Ovary (tissue), 7 donors: ENCODE measurements at regions not wholly inside any gene's neighbourhood (a gene's known extent, or its start where the extent isn't known, plus 50 kb on each side); places are given as distances from the start of the nearest gene placed in this dataset.
"Not testable (repeated sequence)": the region's sequence is repeated elsewhere in the genome, so short reads cannot be mapped to it uniquely, and the experiment has no call there.

Experiments
- DNase-seq, 5 donors: peaks; one replicate each; pipeline ENCODE4 v3.0.0-alpha.2; 2019 to 2020
- H3K27ac ChIP-seq, 2 donors: fragments of 200-600 bp; one replicate each; pipeline versions ENCODE4 v1.5.1 to v1.8.0; 2019 to 2022
- H3K27me3 ChIP-seq: fragments of 200-600 bp; one replicate; pipeline ENCODE4 v1.8.0; 2022
- H3K36me3 ChIP-seq: fragments of 200-600 bp; sonication (generic); one replicate; pipeline ENCODE4 v1.5.1; 2019
- H3K4me1 ChIP-seq: one replicate; pipeline ENCODE4 v1.8.1; 2013; ENCODE audit warnings: mild to moderate bottlenecking, moderate library complexity; ENCODE audit not compliant: insufficient read depth
- H3K4me3 ChIP-seq: fragments of 200-600 bp; sonication (generic); one replicate; pipeline ENCODE4 v1.5.1; 2017
- H3K9me3 ChIP-seq, 2 donors: fragments of 200-600 bp in 1 of 2; sonication (generic) in 1 of 2; one replicate each; pipeline versions ENCODE4 v1.5.1 to v1.8.1; 2013 to 2019; ENCODE audit warnings: mild to moderate bottlenecking in 1 of 2, moderate library complexity in 1 of 2
- EP300 ChIP-seq: sonication (generic); formaldehyde crosslinking; IDR thresholded peaks from one replicate; pipeline ENCODE4 v1.6.1; 2017; ENCODE audit warnings: antibody characterized with exemption
- POLR2A ChIP-seq: fragments of 450-650 bp; IDR thresholded peaks from one replicate; pipeline ENCODE4 v1.6.1; 2017; ENCODE audit warnings: antibody characterized with exemption, mild to moderate bottlenecking, moderate library complexity
- WGBS, 3 donors: extraction: QIAGEN DNeasy Blood & Tissue Kit in 1 of 3; methylation state at CpG; one replicate each; pipeline versions ENCODE4 v1.1.5 to v1.1.7; 2013 to 2017; 5-methylcytosine and 5-hydroxymethylcytosine counted together
- intact Hi-C, 4 donors: fragments of 100-400 bp; cut with DNase I; formaldehyde crosslinking; loops; one replicate each; pipeline versions ENCODE4 v1.11.0 to v1.15.1; 2022 to 2023
- TF ChIP-seq, protein P1 (sequence below), 3 donors: fragments of 450-650 bp in 2 of 3; fragments of 200-600 bp in 1 of 3; IDR thresholded peaks; one replicate each; pipeline versions ENCODE4 v1.5.1 to v1.8.0; 2016 to 2022; ENCODE audit warnings: antibody characterized with exemption in 3 of 3, mild to moderate bottlenecking in 1 of 3
- donor health status: DM: no; HTN: no; CAD: no; lungs with moderate emphysema.
- donor health status: DM: no; HTN: no; CAD: no.
- donor health status: Bipolar disorder and iron deficiency.
- donor health status: DM: no; HTN: no; CAD: no.
- donor health status: DM: yes; HTN: yes; CAD: no.

DNA sequence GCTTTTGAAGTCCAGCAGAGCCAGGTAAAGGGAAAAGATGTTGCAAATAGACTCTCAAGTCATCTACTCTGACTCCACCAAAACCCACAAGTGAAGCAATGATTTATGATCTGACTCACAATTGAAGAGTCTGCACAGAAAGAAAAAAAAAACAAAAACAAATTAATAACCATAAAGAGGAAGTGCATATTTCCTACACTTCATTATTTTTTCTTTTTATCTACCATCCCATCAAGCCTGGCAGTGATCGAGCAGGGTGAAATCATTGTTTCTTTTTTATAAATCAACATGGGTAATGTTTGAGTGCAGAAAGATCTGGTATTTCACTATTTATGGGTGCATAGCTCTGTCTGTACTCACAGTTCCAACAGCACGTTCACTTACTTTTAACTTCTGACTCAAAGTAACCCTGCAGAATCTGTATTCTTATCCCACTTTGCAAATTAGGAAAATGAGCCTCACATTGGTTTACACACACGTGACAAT lies 829.0 kb downstream of the TNS3 start:
- H3K4me1 ChIP-seq: no peaks in the 10 kb centered on the region
- no peak for DNase-seq
- TF ChIP-seq POLR2A: no peak
- no peak for TF ChIP-seq EP300
- TF ChIP-seq, protein P1, sequence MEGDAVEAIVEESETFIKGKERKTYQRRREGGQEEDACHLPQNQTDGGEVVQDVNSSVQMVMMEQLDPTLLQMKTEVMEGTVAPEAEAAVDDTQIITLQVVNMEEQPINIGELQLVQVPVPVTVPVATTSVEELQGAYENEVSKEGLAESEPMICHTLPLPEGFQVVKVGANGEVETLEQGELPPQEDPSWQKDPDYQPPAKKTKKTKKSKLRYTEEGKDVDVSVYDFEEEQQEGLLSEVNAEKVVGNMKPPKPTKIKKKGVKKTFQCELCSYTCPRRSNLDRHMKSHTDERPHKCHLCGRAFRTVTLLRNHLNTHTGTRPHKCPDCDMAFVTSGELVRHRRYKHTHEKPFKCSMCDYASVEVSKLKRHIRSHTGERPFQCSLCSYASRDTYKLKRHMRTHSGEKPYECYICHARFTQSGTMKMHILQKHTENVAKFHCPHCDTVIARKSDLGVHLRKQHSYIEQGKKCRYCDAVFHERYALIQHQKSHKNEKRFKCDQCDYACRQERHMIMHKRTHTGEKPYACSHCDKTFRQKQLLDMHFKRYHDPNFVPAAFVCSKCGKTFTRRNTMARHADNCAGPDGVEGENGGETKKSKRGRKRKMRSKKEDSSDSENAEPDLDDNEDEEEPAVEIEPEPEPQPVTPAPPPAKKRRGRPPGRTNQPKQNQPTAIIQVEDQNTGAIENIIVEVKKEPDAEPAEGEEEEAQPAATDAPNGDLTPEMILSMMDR (IDR thresholded peaks at IDR 0.05): no peak
- no peaks in the 10 kb centered on the region for H3K9me3 ChIP-seq
- no peak overlapping the region for H3K27ac ChIP-seq
- WGBS, 3 donors: 23 to 36% (median 23%) methylated on average over 3 of the region's 3 CpGs
- no peak overlapping the region for H3K4me3 ChIP-seq
- H3K36me3 ChIP-seq: no peaks in the 10 kb centered on the region
- intact Hi-C loops: no loop called here
- no peaks in the 10 kb centered on the region for H3K27me3 ChIP-seq

DNA sequence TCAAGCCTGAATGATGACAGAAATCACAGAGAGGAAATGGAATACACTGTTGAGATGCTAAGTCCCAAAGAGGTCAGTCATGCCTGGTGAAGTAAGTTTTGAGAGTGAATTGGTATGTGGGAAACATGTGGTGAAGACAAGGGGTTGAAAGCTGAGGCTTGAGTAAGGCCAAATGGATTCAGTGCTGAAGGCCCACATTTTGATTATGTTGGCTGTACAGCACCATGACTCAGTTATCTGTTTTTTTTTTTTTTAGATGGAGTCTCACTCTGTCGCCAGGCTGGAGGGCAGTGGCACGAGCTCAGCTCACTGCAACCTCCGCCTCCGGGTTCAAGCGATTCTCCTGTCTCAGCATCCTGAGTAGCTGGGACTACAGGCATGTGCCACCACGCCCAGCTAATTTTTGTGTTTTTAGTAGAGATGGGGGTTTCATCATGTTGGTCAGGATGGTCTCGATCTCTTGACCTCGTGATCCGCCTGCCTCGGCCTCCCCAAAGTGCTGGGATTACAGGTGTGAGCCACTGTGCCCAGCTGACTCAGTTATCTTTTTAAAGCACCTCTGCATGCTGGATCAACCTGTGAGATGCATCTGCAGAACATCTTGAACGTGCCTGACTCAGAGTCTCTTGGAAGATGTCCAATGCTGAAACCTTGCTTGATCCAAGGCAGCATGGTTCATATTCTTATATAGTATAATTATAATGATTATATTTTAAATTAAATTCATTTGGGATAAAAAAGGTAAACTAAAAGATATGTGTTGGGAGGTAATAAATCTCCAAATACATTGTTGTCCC lies 829.8 kb downstream of the TNS3 start:
- DNase-seq, H3K27ac ChIP-seq, H3K9me3 ChIP-seq, H3K4me1 ChIP-seq, H3K4me3 ChIP-seq, H3K27me3 ChIP-seq, H3K36me3 ChIP-seq, intact Hi-C loops: not testable (repeated sequence)
- 86 to 93% (median 86%) methylated on average over 11 of the region's 11 CpGs for WGBS, 3 donors

DNA sequence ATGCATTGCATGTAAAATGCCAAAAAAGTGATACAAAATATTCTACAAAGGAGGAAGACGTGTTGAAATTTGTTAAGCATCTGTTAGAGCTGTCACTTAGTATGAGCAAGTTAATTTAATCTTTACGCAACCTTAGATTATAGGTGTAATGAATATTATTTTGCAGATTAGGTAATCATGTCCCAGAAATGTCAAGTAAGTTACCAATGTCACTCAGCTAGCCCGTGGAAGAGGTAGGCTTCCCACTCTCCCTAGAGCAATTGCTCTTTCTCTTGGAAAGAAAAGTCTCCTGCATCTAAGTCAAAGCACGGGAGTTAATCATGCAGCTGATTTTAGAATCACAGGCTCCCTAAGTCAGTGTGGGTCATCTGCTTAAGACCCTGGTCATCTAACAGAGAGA lies 830.4 kb upstream of the IGFBP3 start:
- H3K27me3 ChIP-seq: no peaks in the 10 kb centered on the region
- no peak for DNase-seq
- H3K4me3 ChIP-seq: no peak overlapping the region
- no peak overlapping the region for H3K27ac ChIP-seq
- no peaks in the 10 kb centered on the region for H3K4me1 ChIP-seq
- no peaks in the 10 kb centered on the region for H3K9me3 ChIP-seq
- no peaks in the 10 kb centered on the region for H3K36me3 ChIP-seq
- TF ChIP-seq EP300 (no peak), POLR2A (no peak)
- TF ChIP-seq, protein P1 (IDR thresholded peaks at IDR 0.05): no peak
- WGBS, 3 donors: 95 to 99% (median 96%) methylated on average over 4 of the region's 4 CpGs
- intact Hi-C loops: no loop called here

DNA sequence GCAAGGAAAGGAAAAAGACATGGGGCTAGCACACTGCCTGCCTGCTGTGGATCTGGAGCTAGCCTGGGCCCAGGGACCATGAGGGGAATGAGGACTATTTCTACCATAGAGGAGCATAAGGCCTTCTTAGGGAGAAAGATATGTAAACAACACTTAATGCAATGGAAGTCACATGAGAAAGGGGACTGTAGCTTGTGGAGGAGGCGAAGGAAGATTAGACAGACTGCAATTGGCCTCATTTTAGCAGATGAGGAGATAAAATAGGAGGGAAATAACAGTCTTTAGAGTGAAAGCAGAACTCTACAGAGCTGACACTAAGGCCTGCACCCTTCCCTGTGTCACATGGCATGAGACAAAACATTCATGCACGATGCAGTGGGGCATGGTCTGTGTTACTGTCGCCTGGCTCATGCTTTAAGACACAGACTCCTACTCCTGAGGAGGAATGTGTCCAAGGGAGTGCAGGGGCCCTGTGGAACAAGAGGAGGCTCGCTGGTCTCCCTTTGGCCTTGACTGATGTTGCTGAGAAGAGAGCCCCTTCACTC lies 829.3 kb upstream of the IGFBP3 start:
- Histone ChIP-seq H3K4me1 (no peaks in the 10 kb centered on the region), H3K9me3 (no peaks in the 10 kb centered on the region), H3K27ac (no peak overlapping the region), H3K4me3 (no peak overlapping the region), H3K36me3 (no peaks in the 10 kb centered on the region), H3K27me3 (no peaks in the 10 kb centered on the region)
- no peak for TF ChIP-seq POLR2A
- no peak for DNase-seq
- intact Hi-C loops: no loop called here
- WGBS, 3 donors: 72 to 77% (median 73%) methylated on average over 4 of the region's 4 CpGs

DNA sequence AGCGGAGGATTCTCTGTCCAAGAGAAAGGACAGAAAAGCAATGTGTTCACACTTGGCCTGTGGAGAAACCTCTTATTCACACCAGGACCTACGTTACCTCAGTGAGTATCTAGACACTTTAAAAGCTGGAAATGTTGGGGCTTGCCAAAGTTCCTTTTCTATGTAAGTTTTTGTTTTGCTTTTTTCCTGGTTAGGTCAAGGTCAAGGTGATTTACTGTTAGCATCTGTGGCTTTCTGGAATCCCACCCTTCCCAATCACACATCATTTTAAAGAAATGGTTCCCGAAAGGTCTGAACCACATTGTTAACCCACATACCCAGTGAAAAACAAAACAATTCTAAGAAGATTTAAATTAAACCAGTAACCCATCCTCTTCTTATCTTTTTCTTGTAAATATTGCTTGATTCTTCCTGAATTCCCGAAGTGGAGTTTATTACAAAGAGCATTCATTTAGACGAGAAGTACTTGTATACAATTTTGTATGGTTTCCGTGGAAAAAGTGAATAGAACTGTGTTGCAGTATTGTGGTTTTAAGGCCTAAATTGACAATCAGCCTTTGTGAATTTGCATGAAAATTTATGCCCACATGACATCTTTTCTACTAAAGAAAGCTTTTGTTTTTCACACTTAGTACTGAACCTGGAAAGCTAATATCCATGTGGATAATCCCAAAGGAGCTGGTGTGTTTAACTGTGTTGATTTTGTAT lies 827.0 kb upstream of the IGFBP3 start:
- Histone ChIP-seq H3K9me3 (no peaks in the 10 kb centered on the region), H3K36me3 (no peaks in the 10 kb centered on the region), H3K4me3 (no peak overlapping the region), H3K27me3 (no peaks in the 10 kb centered on the region), H3K4me1 (no peaks in the 10 kb centered on the region), H3K27ac (no peak overlapping the region)
- intact Hi-C loops: no loop called here
- DNase-seq: no peak
- WGBS, 3 donors: 40 to 55% (median 43%) methylated on average over 6 of the region's 6 CpGs
- no peak for TF ChIP-seq POLR2A
- TF ChIP-seq EP300: no peak
- TF ChIP-seq, protein P1 (IDR thresholded peaks at IDR 0.05): no peak
